Ascending aorta (tissue), 2 donors: ENCODE measurements at regions not wholly inside any gene's neighbourhood (a gene's known extent, or its start where the extent isn't known, plus 50 kb on each side); places are given as distances from the start of the nearest gene placed in this dataset.

Experiments
- DNase-seq, 2 donors: peaks; one replicate each; pipeline ENCODE4 v3.0.0-alpha.2; 2019; ENCODE audit warnings: low spot score in 2 of 2
- H3K27ac ChIP-seq, 2 donors: fragments of 200-600 bp; sonication (generic); one replicate each; pipeline ENCODE4 v1.5.1; 2016 to 2017; ENCODE audit warnings: mild to moderate bottlenecking in 1 of 2
- H3K27me3 ChIP-seq: fragments of 200-600 bp; sonication (generic); one replicate; pipeline ENCODE4 v1.5.1; 2017
- H3K36me3 ChIP-seq, 2 donors: fragments of 200-600 bp; sonication (generic); one replicate each; pipeline ENCODE4 v1.5.1; 2016
- H3K4me1 ChIP-seq, 2 donors: fragments of 200-600 bp; sonication (generic); one replicate each; pipeline ENCODE4 v1.5.1; 2016 to 2017; ENCODE audit warnings: mild to moderate bottlenecking in 1 of 2
- H3K4me3 ChIP-seq, 2 donors: fragments of 200-600 bp; sonication (generic); one replicate each; pipeline ENCODE4 v1.5.1; 2016 to 2017; ENCODE audit warnings: mild to moderate bottlenecking in 1 of 2
- H3K9me3 ChIP-seq, 2 donors: fragments of 200-600 bp; sonication (generic); one replicate each; pipeline ENCODE4 v1.5.1; 2016
- intact Hi-C: fragments of 100-400 bp; cut with DNase I; formaldehyde crosslinking; loops from one replicate; pipeline ENCODE4 v1.15.1; 2023
- TF ChIP-seq, protein P1 (sequence below), 3 experiments: fragments of 200-600 bp in 2 of 3; fragments of 450-650 bp in 1 of 3; sonication (generic) in 2 of 3; IDR thresholded peaks; one replicate each; pipeline ENCODE4 v1.5.1; 2016 to 2019; ENCODE audit warnings: antibody characterized with exemption in 3 of 3, mild to moderate bottlenecking in 1 of 3, moderate library complexity in 1 of 3

DNA sequence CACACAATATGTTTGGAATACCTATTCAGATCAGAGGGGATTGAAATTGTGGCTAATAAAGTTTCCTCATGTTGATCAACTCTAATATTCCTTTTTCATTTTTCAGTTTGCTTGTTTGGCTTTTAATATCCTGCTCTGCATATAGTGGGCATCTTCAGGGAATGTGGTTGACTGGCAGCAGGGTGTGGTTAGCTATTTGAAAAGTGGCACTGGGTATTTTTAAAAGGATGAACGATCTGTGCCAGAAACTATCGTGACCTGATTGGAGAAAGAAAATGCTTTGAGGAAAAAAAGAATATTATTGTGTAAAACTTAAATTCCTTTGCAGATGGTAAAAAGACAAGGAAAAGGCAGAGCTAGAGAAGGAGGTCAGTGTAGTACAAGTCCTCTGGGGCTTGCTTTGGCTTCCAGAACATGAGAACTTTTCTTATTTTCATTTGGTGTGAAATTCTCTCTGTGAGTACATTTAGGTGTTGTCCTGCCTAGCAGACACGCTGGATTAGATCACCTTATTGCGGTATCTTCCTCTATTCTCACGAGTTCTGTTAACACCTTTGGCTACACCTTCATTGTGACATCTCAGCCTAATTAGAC, 329.7 kb upstream of the SNX7 start:
- intact Hi-C loops: no loop called here
- Histone ChIP-seq H3K27ac (no peak overlapping the region), H3K9me3 (no peaks in the 10 kb centered on the region), H3K36me3 (no peaks in the 10 kb centered on the region), H3K4me1 (peaks cover 2 to 12% of the 10 kb centered on the region in 2 donors), H3K27me3 (no peaks in the 10 kb centered on the region), H3K4me3 (no peak overlapping the region)
- TF ChIP-seq, protein P1, sequence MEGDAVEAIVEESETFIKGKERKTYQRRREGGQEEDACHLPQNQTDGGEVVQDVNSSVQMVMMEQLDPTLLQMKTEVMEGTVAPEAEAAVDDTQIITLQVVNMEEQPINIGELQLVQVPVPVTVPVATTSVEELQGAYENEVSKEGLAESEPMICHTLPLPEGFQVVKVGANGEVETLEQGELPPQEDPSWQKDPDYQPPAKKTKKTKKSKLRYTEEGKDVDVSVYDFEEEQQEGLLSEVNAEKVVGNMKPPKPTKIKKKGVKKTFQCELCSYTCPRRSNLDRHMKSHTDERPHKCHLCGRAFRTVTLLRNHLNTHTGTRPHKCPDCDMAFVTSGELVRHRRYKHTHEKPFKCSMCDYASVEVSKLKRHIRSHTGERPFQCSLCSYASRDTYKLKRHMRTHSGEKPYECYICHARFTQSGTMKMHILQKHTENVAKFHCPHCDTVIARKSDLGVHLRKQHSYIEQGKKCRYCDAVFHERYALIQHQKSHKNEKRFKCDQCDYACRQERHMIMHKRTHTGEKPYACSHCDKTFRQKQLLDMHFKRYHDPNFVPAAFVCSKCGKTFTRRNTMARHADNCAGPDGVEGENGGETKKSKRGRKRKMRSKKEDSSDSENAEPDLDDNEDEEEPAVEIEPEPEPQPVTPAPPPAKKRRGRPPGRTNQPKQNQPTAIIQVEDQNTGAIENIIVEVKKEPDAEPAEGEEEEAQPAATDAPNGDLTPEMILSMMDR (IDR thresholded peaks at IDR 0.05): no peak
- no peak for DNase-seq

DNA sequence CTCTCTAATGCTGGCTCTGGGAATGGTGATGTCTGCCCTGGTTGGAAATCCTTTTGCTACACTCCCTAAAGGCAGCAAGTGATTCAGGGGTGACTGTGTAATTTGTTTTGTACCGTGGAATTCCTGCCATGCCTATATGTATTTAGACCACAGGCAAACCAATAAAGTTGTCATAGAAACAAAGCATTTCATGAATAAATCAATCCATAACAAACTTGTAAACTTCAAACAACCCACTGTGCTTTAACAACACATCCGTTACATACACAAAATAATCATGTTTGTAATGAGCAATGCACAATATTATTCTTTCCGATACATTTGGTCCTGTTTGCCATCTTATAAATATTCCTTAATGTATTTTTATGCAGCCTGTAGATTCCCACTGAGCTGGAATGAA, 330.3 kb upstream of the SNX7 start:
- TF ChIP-seq, protein P1 (IDR thresholded peaks at IDR 0.05): no peak
- Histone ChIP-seq H3K9me3 (no peaks in the 10 kb centered on the region), H3K27me3 (no peaks in the 10 kb centered on the region), H3K4me3 (no peak overlapping the region), H3K36me3 (no peaks in the 10 kb centered on the region), H3K27ac (no peak overlapping the region), H3K4me1 (peaks cover 2 to 18% of the 10 kb centered on the region in 2 donors)
- intact Hi-C loops: no loop called here
- DNase-seq: no peak

DNA sequence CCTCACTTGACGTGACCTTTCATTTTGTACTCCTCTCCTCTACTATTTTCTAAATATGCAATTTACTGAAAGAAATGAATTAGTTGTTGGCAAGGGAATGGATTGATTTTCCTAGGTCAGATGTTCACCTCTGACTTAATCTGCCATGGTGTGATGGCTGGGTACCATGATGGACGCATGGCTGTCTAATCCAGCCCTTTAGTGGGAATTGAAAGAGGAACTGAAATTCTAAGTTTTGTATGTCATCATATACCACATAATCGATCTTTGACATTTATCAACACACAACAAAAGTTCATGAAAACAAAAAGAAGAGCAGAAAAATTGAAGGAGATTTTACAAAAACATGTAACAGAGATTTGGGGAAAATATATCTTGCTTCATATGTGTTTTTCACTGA, 331.3 kb upstream of the SNX7 start:
- no peaks in the 10 kb centered on the region for H3K27me3 ChIP-seq
- intact Hi-C loops: no loop called here
- TF ChIP-seq, protein P1 (IDR thresholded peaks at IDR 0.05): no peak
- H3K9me3 ChIP-seq: no peaks in the 10 kb centered on the region
- H3K4me1 ChIP-seq: peaks cover 2 to 25% of the 10 kb centered on the region in 2 donors
- no peak overlapping the region for H3K27ac ChIP-seq
- no peaks in the 10 kb centered on the region for H3K36me3 ChIP-seq
- DNase-seq: no peak
- H3K4me3 ChIP-seq: no peak overlapping the region

DNA sequence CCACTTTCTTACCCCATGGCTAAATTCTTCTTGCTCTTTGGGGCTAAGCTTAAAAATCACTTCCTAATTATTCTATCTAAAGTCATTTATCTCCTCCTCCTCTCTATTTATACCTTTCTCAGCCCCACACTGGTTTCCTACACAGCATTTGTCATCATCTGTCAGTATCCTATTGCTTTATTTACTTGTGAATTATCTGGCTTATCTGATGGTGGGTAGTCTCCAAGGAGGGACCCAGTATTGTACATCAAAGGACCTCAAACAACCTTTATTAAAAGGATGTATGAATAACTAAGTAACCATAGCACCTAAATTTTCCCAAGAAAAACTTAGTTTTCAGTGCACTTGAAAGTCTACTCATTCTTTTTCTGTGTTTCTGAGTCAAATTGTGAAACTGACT, 332.7 kb upstream of the SNX7 start:
- Histone ChIP-seq H3K36me3 (no peaks in the 10 kb centered on the region), H3K4me3 (no peak overlapping the region), H3K27me3 (no peaks in the 10 kb centered on the region), H3K27ac (no peak overlapping the region), H3K4me1 (peaks cover 2 to 25% of the 10 kb centered on the region in 2 donors), H3K9me3 (no peaks in the 10 kb centered on the region)
- DNase-seq: no peak
- intact Hi-C loops: loop anchor here (10.0 kb wide), 1 partner anchor 404 kb away; the partner anchor contains the start of gene DPYD
- TF ChIP-seq, protein P1 (IDR thresholded peaks at IDR 0.05): no peak

DNA sequence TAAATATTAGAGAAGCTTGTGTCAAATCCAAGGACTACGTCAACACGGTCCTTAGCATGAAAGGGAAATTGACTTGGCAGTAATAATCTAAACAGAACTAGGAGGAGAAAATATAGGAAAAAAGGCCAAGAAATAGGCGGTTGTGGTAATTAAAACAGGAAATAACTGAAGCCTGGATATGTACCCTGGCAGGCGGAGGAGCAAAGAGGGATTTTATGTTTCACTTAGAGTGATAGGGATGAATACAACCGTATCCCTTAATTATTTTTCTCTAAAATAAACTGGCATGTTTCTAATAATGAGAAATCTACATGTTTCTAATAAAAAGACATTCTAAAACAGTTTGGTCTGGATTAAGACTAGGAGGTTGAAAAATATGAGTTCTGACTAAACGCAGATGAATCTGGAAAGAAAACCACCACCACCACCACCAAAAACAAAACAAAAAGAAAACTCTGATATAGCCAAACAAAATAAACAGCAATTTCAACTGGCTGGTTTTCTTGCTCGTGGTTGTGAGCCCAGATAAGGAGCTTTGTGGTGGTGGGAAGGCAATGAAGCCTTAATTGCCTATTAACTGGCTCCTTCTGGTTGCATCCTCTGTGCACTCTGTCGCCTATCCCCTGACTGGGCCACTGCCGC, 334.2 kb upstream of the SNX7 start:
- no peak for DNase-seq
- Histone ChIP-seq H3K27ac (peak overlapping the region; percentile 69 to 79), H3K4me1 (peaks cover 11 to 33% of the 10 kb centered on the region in 2 donors), H3K4me3 (peak overlapping the region in 1 of 2 donors; percentile 14), H3K9me3 (no peaks in the 10 kb centered on the region), H3K27me3 (no peaks in the 10 kb centered on the region), H3K36me3 (no peaks in the 10 kb centered on the region)
- intact Hi-C loops: loop anchor here (10.0 kb wide), 1 partner anchor 403 kb away; the partner anchor contains the start of gene DPYD
- TF ChIP-seq, protein P1 (IDR thresholded peaks at IDR 0.05): no peak
